IMR-90 (cell line): ENCODE measurements at regions not wholly inside any gene's neighbourhood (a gene's known extent, or its start where the extent isn't known, plus 50 kb on each side); places are given as distances from the start of the nearest gene placed in this dataset.

Experiments used
- ATAC-seq: fragments of 200-7000 bp; cut with Tn5 transposase; 2 replicates; pipeline ENCODE4 v1.9.1; 2020; ENCODE audit warnings: low read depth, mild to moderate bottlenecking, moderate library complexity
- BruUV-seq: library from RNA; stranded (reverse); fragments of 400-500 nt; replicated peaks from 2 replicates; lab custom pipeline; 2021; lab: Mats Ljungman, UMichigan
- CTCF ChIA-PET: fragments of 300-600 bp; formaldehyde crosslinking; extraction: SDS; loops from one replicate; lab custom pipeline; 2021; ENCODE audit warnings: antibody characterized with exemption; lab: Yijun Ruan, JAX
- POLR2A ChIA-PET: fragments of 300-600 bp; sonication (Branson Sonifier 250); formaldehyde crosslinking; loops from one replicate; lab custom pipeline; 2022; ENCODE audit warnings: antibody characterized with exemption; ENCODE audit not compliant: unreplicated experiment; lab: Charles Lee
- DNase-seq: peaks from one replicate; pipeline ENCODE4 v3.0.0; 2013
- H2AFZ ChIP-seq: replicated peaks from 2 replicates; pipeline ENCODE3; 2013; ENCODE audit warnings: low read length, mild to moderate bottlenecking; ENCODE audit not compliant: poor library complexity
- H2AK5ac ChIP-seq: 2 replicates; pipeline ENCODE4 v1.6.1; 2013; ENCODE audit warnings: low read depth, low read length, inconsistent platforms
- H2AK9ac ChIP-seq: replicated peaks from 2 replicates; pipeline ENCODE3; 2013; ENCODE audit warnings: mild to moderate bottlenecking, low read depth, low read length, moderate library complexity; ENCODE audit not compliant: poor library complexity
- H2BK120ac ChIP-seq: 2 replicates; pipeline ENCODE4 v1.6.1; 2013; ENCODE audit warnings: low read depth, low read length, inconsistent platforms
- H2BK15ac ChIP-seq: 3 replicates; pipeline ENCODE4 v1.6.1; 2013; ENCODE audit warnings: low read depth, low read length, inconsistent platforms
- H2BK20ac ChIP-seq: 2 replicates; pipeline ENCODE4 v1.6.1; 2013; ENCODE audit warnings: low read depth, mild to moderate bottlenecking, inconsistent platforms, low read length, moderate library complexity
- H2BK5ac ChIP-seq: 2 replicates; pipeline ENCODE4 v1.6.1; 2013; ENCODE audit warnings: mild to moderate bottlenecking, low read depth, low read length, inconsistent platforms; ENCODE audit not compliant: poor library complexity, severe bottlenecking
- H3K14ac ChIP-seq: replicated peaks from 2 replicates; pipeline ENCODE4 v1.6.1; 2013; ENCODE audit warnings: low read depth, low read length, inconsistent platforms
- H3K18ac ChIP-seq: 2 replicates; pipeline ENCODE4 v1.6.1; 2013; ENCODE audit warnings: low read depth, low read length, control low read depth
- H3K23ac ChIP-seq: 2 replicates; pipeline ENCODE4 v1.6.1; 2013; ENCODE audit warnings: low read depth, low read length, inconsistent platforms
- H3K27ac ChIP-seq: 2 replicates; pipeline ENCODE4 v1.5.1; 2013; ENCODE audit warnings: mild to moderate bottlenecking, control low read depth, low read length; ENCODE audit not compliant: insufficient read depth
- H3K27me3 ChIP-seq: 2 replicates; pipeline ENCODE4 v1.6.1; 2013; ENCODE audit warnings: low read length; ENCODE audit not compliant: control insufficient read depth, insufficient read depth
- H3K36me3 ChIP-seq: 2 replicates; pipeline ENCODE4 v1.6.1; 2013; ENCODE audit warnings: low read length, mixed read lengths; ENCODE audit not compliant: control insufficient read depth, insufficient read depth
- H3K4ac ChIP-seq: 2 replicates; pipeline ENCODE4 v1.6.1; 2013; ENCODE audit warnings: low read depth, low read length, inconsistent platforms
- H3K4me1 ChIP-seq: 2 replicates; pipeline ENCODE4 v1.6.1; 2013; ENCODE audit warnings: low read length, mixed read lengths; ENCODE audit not compliant: control insufficient read depth, insufficient read depth
- H3K4me2 ChIP-seq: 2 replicates; pipeline ENCODE4 v1.6.1; 2013; ENCODE audit warnings: low read depth, mild to moderate bottlenecking, control low read depth, low read length, moderate library complexity
- H3K4me3 ChIP-seq: 2 replicates; pipeline ENCODE4 v1.5.1; 2013; ENCODE audit warnings: low read depth, mild to moderate bottlenecking, control low read depth, low read length, moderate library complexity; ENCODE audit not compliant: insufficient read depth
- H3K56ac ChIP-seq: 2 replicates; pipeline ENCODE4 v1.6.1; 2013; ENCODE audit warnings: low read length, inconsistent platforms; ENCODE audit not compliant: insufficient read depth; ENCODE audit errors: extremely low read depth
- H3K79me1 ChIP-seq, 2 experiments: 2 replicates each; pipeline ENCODE4 v1.6.1; 2013; ENCODE audit warnings: low read length in 2 of 2, inconsistent platforms in 1 of 2, low read depth in 1 of 2
- H3K9ac ChIP-seq: 2 replicates; pipeline ENCODE4 v1.6.1; 2013; ENCODE audit warnings: low read depth, low read length, control low read depth
- H3K9me1 ChIP-seq: 2 replicates; pipeline ENCODE4 v1.6.1; 2013; ENCODE audit warnings: low read length, inconsistent platforms; ENCODE audit not compliant: insufficient read depth
- H3K9me3 ChIP-seq: 2 replicates; pipeline ENCODE4 v1.6.1; 2013; ENCODE audit warnings: low read length; ENCODE audit not compliant: control insufficient read depth, insufficient read depth
- H4K20me1 ChIP-seq: 2 replicates; pipeline ENCODE4 v1.6.1; 2013; ENCODE audit warnings: low read length, inconsistent platforms; ENCODE audit not compliant: insufficient read depth
- H4K5ac ChIP-seq: 2 replicates; pipeline ENCODE4 v1.6.1; 2013; ENCODE audit warnings: mild to moderate bottlenecking, low read depth, low read length, control low read depth
- H4K8ac ChIP-seq, 2 experiments: 2 replicates each; pipeline ENCODE4 v1.6.1; 2013; ENCODE audit warnings: low read depth in 2 of 2, low read length in 2 of 2, control low read depth in 1 of 2, inconsistent platforms in 1 of 2
- H4K91ac ChIP-seq: 2 replicates; pipeline ENCODE4 v1.6.1; 2013; ENCODE audit warnings: low read depth, low read length, inconsistent platforms; ENCODE audit not compliant: insufficient read depth
- BHLHE40 ChIP-seq: fragments of 150-350 bp; IDR thresholded peaks from 2 replicates; pipeline ENCODE4 v1.6.1; 2016; ENCODE audit warnings: mild to moderate bottlenecking, low read depth, low read length
- CEBPB ChIP-seq: IDR thresholded peaks from 2 replicates; pipeline ENCODE4 v1.6.1; 2012; ENCODE audit warnings: low read depth, low read length, improper control_type of control experiment
- CHD1 ChIP-seq: IDR thresholded peaks from 2 replicates; pipeline ENCODE4 v1.6.1; 2012; ENCODE audit warnings: low read depth, low read length, improper control_type of control experiment
- CTCF ChIP-seq: conservative IDR thresholded peaks from 2 replicates; pipeline ENCODE4 v1.5.1; 2012; ENCODE audit warnings: mild to moderate bottlenecking, low read depth, low read length, improper control_type of control experiment
- ELK1 ChIP-seq: fragments of 150-350 bp; IDR thresholded peaks from 2 replicates; pipeline ENCODE4 v1.6.1; 2016; ENCODE audit warnings: low read depth, mild to moderate bottlenecking, low read length, moderate library complexity, borderline replicate concordance
- FOS ChIP-seq: fragments of 150-350 bp; IDR thresholded peaks from 2 replicates; pipeline ENCODE4 v1.6.1; 2016; ENCODE audit warnings: low read depth, low read length
- MAFK ChIP-seq: IDR thresholded peaks from 2 replicates; pipeline ENCODE4 v1.6.1; 2012; ENCODE audit warnings: low read depth, low read length, improper control_type of control experiment
- MAZ ChIP-seq: IDR thresholded peaks from 2 replicates; pipeline ENCODE4 v1.6.1; 2012; ENCODE audit warnings: low read depth, mild to moderate bottlenecking, low read length, improper control_type of control experiment, moderate library complexity, borderline replicate concordance
- MXI1 ChIP-seq: IDR thresholded peaks from 2 replicates; pipeline ENCODE4 v1.6.1; 2012; ENCODE audit warnings: low read depth, mild to moderate bottlenecking, low read length, moderate library complexity, borderline replicate concordance
- NFE2L2 ChIP-seq: fragments of 150-350 bp; IDR thresholded peaks from 2 replicates; pipeline ENCODE4 v1.6.1; 2016; ENCODE audit warnings: low read depth, mild to moderate bottlenecking, low read length
- RAD21 ChIP-seq: IDR thresholded peaks from 2 replicates; pipeline ENCODE4 v1.6.1; 2012; ENCODE audit warnings: low read length, improper control_type of control experiment
- SMC3 ChIP-seq: fragments of 150-350 bp; IDR thresholded peaks from 2 replicates; pipeline ENCODE4 v1.6.1; 2016; ENCODE audit warnings: low read depth, mild to moderate bottlenecking, antibody characterized with exemption, low read length, moderate library complexity
- USF2 ChIP-seq: fragments of 150-350 bp; IDR thresholded peaks from 2 replicates; pipeline ENCODE4 v1.6.1; 2017; ENCODE audit warnings: mild to moderate bottlenecking, antibody characterized with exemption, low read length, low read depth
- WGBS, 2 experiments: methylation state at CpG; one replicate each; pipeline versions ENCODE4 v1.1.5 to v1.1.7; 2013; ENCODE audit warnings: missing lambda C conversion rate in 2 of 2; ENCODE audit not compliant: insufficient read length in 1 of 2; ENCODE audit errors: extremely low coverage in 2 of 2; 5-methylcytosine and 5-hydroxymethylcytosine counted together
- dilution Hi-C: fragments of 300-500 bp; cut with HindIII; formaldehyde crosslinking; loops from one replicate; pipeline ENCODE4 v1.14.3; 2018; ENCODE audit warnings: low sequenced_read_pairs; ENCODE audit not compliant: unreplicated experiment
- in situ Hi-C: fragments of 300-500 bp; cut with MboI; formaldehyde crosslinking; loops from 3 replicates; pipeline ENCODE4 v1.14.3; 2019; ENCODE audit warnings: low sequenced_read_pairs, inconsistent platforms, mixed read lengths
- intact Hi-C: fragments of 100-400 bp; cut with micrococcal nuclease; formaldehyde crosslinking; loops from 2 replicates; pipeline ENCODE4 v1.10.0; 2022

- H3K14ac ChIP-seq = no peak overlapping the region
- no peak overlapping the region for H4K8ac ChIP-seq
- no peak overlapping the region for H3K9ac ChIP-seq
- CTCF ChIA-PET = no interaction called here
- TF ChIP-seq MAZ (no peak), FOS (no peak), SMC3 (no peak), USF2 (no peak), CEBPB (no peak), CTCF (no peak), MXI1 (no peak), ELK1 (no peak), CHD1 (no peak), RAD21 (no peak), NFE2L2 (no peak), BHLHE40 (no peak), MAFK (no peak)
- BruUV-seq = no TSS peak
- no peaks in the 10 kb centered on the region for H4K20me1 ChIP-seq
- WGBS, 2 experiments = no CpG with 5 or more reads among the region's 1 CpG
- H2BK5ac ChIP-seq = no peak overlapping the region
- no peaks in the 10 kb centered on the region for H3K4me1 ChIP-seq
- H2AFZ ChIP-seq = no peak overlapping the region
- H2AK5ac ChIP-seq = no peak overlapping the region
- no peak overlapping the region for H2BK120ac ChIP-seq
- H3K36me3 ChIP-seq = no peaks in the 10 kb centered on the region
- H3K9me1 ChIP-seq = no peaks in the 10 kb centered on the region
- no peaks in the 10 kb centered on the region for H3K79me1 ChIP-seq
- no peak overlapping the region for H2BK20ac ChIP-seq
- DNase-seq (no peak), ATAC-seq (no peak)
- intact Hi-C loops = no loop called here
- no peaks in the 10 kb centered on the region; the same call in 1 of the 2 replicates for H3K9me3 ChIP-seq
- H3K4me2 ChIP-seq = no peak overlapping the region
- H3K4me3 ChIP-seq = no peak overlapping the region
- H3K18ac ChIP-seq = no peak overlapping the region
- H3K4ac ChIP-seq = no peak overlapping the region
- dilution Hi-C loops = no loop called here
- H3K23ac ChIP-seq = no peak overlapping the region
- no peak overlapping the region for H4K91ac ChIP-seq
- no peak overlapping the region for H3K27ac ChIP-seq
- H2AK9ac ChIP-seq = no peak overlapping the region
- in situ Hi-C loops = no loop called here
- no peak overlapping the region for H3K56ac ChIP-seq
- POLR2A ChIA-PET = no interaction called here
- no peak overlapping the region for H2BK15ac ChIP-seq
- peaks cover 46% of the 10 kb centered on the region for H3K27me3 ChIP-seq
- no peak overlapping the region for H4K5ac ChIP-seq
Measured at GRCh38 chr16:87025676-87026075, 291.5 kb downstream of the C16orf95 start.
